ENCODE measurements at regions not wholly inside any gene's neighbourhood (a gene's known extent, or its start where the extent isn't known, plus 50 kb on each side); places are given as distances from the start of the nearest gene placed in this dataset.
A peak's percentile ranks its signal among the peaks of the same experiment; 100 is the strongest.

DNA sequence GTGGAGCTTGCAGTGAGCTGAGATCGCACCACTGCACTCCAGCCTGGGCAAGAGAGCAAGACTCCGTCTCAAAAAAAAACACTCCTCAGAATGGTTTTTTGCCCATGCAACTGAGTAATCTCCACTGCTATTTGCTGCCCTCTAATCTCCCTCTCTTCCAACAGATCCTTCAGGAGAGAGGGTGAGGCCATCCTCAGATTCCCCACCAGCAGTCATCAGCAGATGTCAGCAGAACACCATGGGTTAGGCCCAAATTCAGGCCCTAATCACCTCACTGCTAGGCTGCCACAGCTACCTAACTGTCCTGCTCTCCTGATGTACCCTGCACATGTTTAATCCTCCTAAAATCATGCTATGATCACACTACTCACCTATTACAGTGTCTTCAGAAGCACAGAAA is 63.2 kb upstream of the BEND6 start:
- no peak overlapping the region for H3K4me3 ChIP-seq (ENCODE audit: low read depth, low read length)
- DNase-seq (ENCODE audit: low read depth) = peak; percentile 48
- TF ChIP-seq, protein P1, sequence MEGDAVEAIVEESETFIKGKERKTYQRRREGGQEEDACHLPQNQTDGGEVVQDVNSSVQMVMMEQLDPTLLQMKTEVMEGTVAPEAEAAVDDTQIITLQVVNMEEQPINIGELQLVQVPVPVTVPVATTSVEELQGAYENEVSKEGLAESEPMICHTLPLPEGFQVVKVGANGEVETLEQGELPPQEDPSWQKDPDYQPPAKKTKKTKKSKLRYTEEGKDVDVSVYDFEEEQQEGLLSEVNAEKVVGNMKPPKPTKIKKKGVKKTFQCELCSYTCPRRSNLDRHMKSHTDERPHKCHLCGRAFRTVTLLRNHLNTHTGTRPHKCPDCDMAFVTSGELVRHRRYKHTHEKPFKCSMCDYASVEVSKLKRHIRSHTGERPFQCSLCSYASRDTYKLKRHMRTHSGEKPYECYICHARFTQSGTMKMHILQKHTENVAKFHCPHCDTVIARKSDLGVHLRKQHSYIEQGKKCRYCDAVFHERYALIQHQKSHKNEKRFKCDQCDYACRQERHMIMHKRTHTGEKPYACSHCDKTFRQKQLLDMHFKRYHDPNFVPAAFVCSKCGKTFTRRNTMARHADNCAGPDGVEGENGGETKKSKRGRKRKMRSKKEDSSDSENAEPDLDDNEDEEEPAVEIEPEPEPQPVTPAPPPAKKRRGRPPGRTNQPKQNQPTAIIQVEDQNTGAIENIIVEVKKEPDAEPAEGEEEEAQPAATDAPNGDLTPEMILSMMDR (IDR thresholded peaks at IDR 0.05; ENCODE audit: insufficient read depth, low read depth, low read length, missing control alignments) = peak; percentile 25

DNA sequence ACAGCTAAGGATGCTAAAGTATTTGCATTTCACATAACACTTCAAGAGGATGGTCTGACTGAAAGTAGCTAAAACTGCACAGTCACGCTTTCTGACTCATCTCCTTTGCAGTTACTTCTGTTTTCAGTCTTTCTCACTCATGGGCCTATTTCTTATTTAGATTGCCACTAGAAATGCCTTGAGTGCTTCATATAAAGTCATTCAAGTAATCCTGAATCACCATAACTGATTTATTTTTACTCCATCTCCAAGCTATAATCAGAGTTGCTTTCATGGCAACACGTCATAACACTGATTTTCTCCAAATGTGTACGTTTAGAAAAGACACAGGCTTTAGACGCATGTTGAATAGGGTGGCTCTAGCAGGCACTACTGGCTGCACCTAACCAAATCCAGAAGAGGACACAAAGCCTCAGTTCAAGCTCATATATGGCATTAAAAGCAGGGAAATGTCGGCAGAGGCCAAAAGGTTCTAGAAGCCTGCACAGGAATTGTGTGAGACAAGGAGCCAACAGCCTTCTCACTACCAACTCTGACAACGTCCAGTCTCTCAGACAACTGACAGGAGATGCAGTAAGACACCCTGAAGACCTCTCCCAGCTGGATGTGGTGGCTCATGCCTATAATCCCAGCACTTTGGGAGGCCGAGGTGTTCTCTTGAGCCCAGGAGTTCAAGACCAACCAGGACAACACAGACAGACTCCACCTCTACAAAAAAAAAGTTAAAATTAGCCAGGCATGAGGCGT is 64.1 kb upstream of the BEND6 start:
- TF ChIP-seq, protein P1 (IDR thresholded peaks at IDR 0.05; ENCODE audit: insufficient read depth, low read depth, low read length, missing control alignments) = no peak
- peak overlapping the region; percentile 36 for H3K4me3 ChIP-seq (ENCODE audit: low read depth, low read length)
- peak; percentile 93 for DNase-seq (ENCODE audit: low read depth)

DNA sequence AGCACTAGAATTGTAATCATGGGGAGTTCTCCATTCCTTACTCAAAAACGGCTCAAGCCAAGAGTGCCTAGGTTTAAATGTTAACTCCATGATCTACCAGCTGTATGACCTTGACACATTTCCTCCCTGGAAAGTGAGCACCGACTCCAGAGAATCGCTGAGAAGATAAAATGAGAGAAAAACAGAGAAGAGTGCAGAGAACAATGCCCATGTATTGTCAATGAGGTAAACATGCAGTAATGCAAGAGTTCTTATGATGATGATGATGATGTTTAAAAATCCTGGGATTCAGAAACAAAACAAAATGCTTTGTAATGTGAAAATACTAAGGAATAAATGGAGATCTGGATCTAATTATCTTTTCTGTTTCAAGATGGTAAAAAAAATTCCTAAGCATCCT is 64.8 kb upstream of the BEND6 start:
- no peak for DNase-seq (ENCODE audit: low read depth)
- H3K4me3 ChIP-seq (ENCODE audit: low read depth, low read length) = no peak overlapping the region
- TF ChIP-seq, protein P1 (IDR thresholded peaks at IDR 0.05; ENCODE audit: insufficient read depth, low read depth, low read length, missing control alignments) = no peak

DNA sequence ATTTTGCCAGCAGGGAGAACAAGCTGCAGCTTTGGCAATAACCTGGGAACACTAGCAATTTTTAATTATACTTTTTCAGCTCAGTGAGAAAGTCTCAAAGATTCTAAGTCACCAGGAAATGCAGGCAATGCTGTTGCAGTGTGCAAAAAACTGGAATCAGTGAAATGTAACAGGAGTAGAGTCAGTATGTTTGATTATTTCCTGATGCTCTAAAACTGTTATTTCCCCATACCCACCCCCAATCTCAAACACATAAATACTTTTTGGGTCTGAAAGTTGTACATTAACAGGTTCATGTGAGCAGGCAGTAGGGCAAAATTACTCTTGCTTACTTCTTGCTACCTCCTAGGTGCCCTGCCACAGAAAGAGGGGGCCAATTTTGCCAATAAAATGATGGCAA is 65.4 kb upstream of the BEND6 start:
- TF ChIP-seq, protein P1 (IDR thresholded peaks at IDR 0.05; ENCODE audit: insufficient read depth, low read depth, low read length, missing control alignments) = no peak
- H3K4me3 ChIP-seq (ENCODE audit: low read depth, low read length) = no peak overlapping the region
- DNase-seq (ENCODE audit: low read depth) = no peak

DNA sequence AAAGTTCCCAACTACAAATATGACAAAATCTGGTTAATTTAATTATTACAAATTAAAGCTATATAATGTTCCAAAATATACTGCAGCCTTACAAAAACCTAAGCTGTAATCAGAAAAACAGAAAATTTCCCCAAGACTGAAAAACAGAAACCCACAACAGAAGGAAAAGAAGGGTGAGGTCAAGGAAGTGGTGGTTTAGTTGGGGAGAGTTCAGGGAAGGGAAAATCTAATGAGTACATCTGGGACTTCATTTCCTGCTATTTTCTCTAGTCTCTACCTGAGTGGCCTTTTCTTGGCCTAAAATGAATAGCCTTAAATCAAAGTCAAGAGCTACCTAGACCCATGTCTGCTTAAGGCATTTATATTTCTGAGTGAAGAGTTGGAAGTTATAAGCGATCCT is 66.2 kb upstream of the BEND6 start:
- no peak overlapping the region for H3K4me3 ChIP-seq (ENCODE audit: low read depth, low read length)
- TF ChIP-seq, protein P1 (IDR thresholded peaks at IDR 0.05; ENCODE audit: insufficient read depth, low read depth, low read length, missing control alignments) = no peak
- DNase-seq (ENCODE audit: low read depth) = no peak

DNA sequence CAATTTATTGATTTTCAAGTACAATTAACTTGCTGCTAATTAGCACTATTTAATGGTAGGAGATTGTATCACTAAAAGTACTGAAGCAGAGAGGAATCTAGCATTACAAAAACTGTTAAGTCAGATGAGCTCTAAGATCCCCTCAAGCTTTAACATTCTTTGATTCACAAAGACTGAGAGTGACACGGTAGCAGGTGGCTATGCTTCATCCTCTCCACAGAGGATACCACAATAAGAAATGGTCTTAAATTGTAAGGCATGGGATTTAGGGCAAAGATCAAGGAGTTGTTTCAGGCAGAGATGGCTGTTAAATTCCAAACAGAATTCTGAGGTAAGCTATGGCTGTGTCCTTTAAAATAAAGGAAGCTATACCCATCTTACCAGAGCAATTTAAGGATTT is 67.8 kb upstream of the BEND6 start:
- no peak overlapping the region for H3K4me3 ChIP-seq (ENCODE audit: low read depth, low read length)
- DNase-seq (ENCODE audit: low read depth) = no peak
- TF ChIP-seq, protein P1 (IDR thresholded peaks at IDR 0.05; ENCODE audit: insufficient read depth, low read depth, low read length, missing control alignments) = no peak

DNA sequence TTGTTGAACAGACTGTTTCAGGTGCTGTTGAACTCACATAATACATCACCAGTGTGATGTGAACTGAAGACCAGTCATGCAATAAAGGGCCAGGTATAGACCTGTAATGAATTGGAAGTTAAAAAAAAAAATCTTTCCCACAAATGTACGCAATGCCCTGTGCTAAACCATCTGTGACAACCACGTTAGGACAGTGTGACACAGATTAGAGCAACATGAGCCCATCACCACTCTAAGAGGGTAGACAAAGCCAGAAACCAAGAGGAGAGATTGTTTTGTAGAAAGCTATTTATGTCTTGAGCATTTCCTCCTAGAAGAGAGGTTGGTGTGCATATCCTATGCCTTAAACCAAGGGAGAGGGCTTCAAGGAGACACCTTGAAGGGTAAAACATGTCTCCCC is 77.0 kb upstream of the BEND6 start:
- no peak for DNase-seq (ENCODE audit: low read depth)
- no peak overlapping the region for H3K4me3 ChIP-seq (ENCODE audit: low read depth, low read length)
- TF ChIP-seq, protein P1 (IDR thresholded peaks at IDR 0.05; ENCODE audit: insufficient read depth, low read depth, low read length, missing control alignments) = no peak
